GM12878 (cell line): ENCODE measurements at regions not wholly inside any gene's neighbourhood (a gene's known extent, or its start where the extent isn't known, plus 50 kb on each side); places are given as distances from the start of the nearest gene placed in this dataset.

Source experiments
- ATAC-seq: fragments of 200-7000 bp; cut with Tn5 transposase; 3 replicates; pipeline ENCODE4 v1.9.1; 2020; ENCODE audit warnings: mild to moderate bottlenecking, moderate library complexity
- BruUV-seq: library from RNA; stranded (reverse); fragments of 400-500 nt; replicated peaks from 2 replicates; lab custom pipeline; 2021; lab: Mats Ljungman, UMichigan
- CTCF ChIA-PET: fragments of 300-600 bp; sonication (Branson Sonifier 250); formaldehyde crosslinking; extraction: SDS; loops from one replicate; lab custom pipeline; 2021; ENCODE audit warnings: inconsistent platforms; lab: Yijun Ruan, JAX
- POLR2A ChIA-PET: fragments of 350-600 bp; formaldehyde crosslinking; extraction: SDS; loops from one replicate; lab custom pipeline; 2021; ENCODE audit warnings: inconsistent platforms; lab: Charles Lee
- RAD21 ChIA-PET: fragments of 300-600 bp; sonication (Branson Sonifier 250); formaldehyde crosslinking; loops from one replicate; lab custom pipeline; 2023; ENCODE audit warnings: antibody characterized with exemption; ENCODE audit not compliant: unreplicated experiment; lab: Charles Lee
- SMC1A ChIA-PET: fragments of 300-600 bp; sonication (Branson Sonifier 250); formaldehyde crosslinking; loops from one replicate; lab custom pipeline; 2023; ENCODE audit not compliant: unreplicated experiment, uncharacterized antibody; lab: Charles Lee
- DNase-seq: peaks from one replicate; pipeline ENCODE4 v3.0.0-alpha.2; 2011; ENCODE audit warnings: low read depth, low spot score
- FAIRE-seq: peaks from 3 replicates; lab custom pipeline; 2011; peaks lifted over from hg19 to GRCh38; lab: Jason Lieb, UNC
- H2AFZ ChIP-seq: 2 replicates; pipeline ENCODE4 v1.6.0; 2011; ENCODE audit warnings: low read depth, low read length, control low read depth; ENCODE audit not compliant: control insufficient read depth
- H3K27ac ChIP-seq: 2 replicates; pipeline ENCODE4 v1.5.1; 2011; ENCODE audit warnings: control low read depth; ENCODE audit not compliant: control insufficient read depth, insufficient read depth
- H3K27me3 ChIP-seq, 2 experiments: replicated peaks in 1 of 2; 2 replicates each; pipeline versions ENCODE4 v1.6.0 to v1.6.1; 2011; ENCODE audit warnings: low read length in 1 of 2; ENCODE audit not compliant: control insufficient read depth in 2 of 2, insufficient read depth in 2 of 2
- H3K36me3 ChIP-seq, 2 experiments: 2 replicates each; pipeline ENCODE4 v1.5.1; 2011; ENCODE audit warnings: low read length in 1 of 2; ENCODE audit not compliant: control insufficient read depth in 2 of 2, insufficient read depth in 2 of 2
- H3K4me1 ChIP-seq: 2 replicates; pipeline ENCODE4 v1.6.1; 2011; ENCODE audit warnings: mild to moderate bottlenecking, low read length, moderate library complexity, mixed read lengths; ENCODE audit not compliant: control insufficient read depth, insufficient read depth
- H3K4me2 ChIP-seq: 2 replicates; pipeline ENCODE4 v1.6.0; 2011; ENCODE audit warnings: control low read depth; ENCODE audit not compliant: control insufficient read depth, insufficient read depth
- H3K4me3 ChIP-seq: fragments of 200-600 bp; sonication (generic); 2 replicates; pipeline ENCODE4 v1.5.1; 2016
- H3K79me2 ChIP-seq: 2 replicates; pipeline ENCODE4 v1.6.0; 2011; ENCODE audit warnings: low read length; ENCODE audit not compliant: control insufficient read depth, insufficient read depth
- H3K9ac ChIP-seq: 2 replicates; pipeline ENCODE4 v1.8.0; 2011; ENCODE audit warnings: low read length, control low read depth, mixed read lengths; ENCODE audit not compliant: control insufficient read depth, insufficient read depth
- H3K9me3 ChIP-seq: replicated peaks from 3 replicates; pipeline ENCODE4 v1.5.1; 2011; ENCODE audit warnings: mild to moderate bottlenecking, low read length; ENCODE audit not compliant: control insufficient read depth, insufficient read depth
- H4K20me1 ChIP-seq: 2 replicates; pipeline ENCODE4 v1.6.0; 2011; ENCODE audit not compliant: control insufficient read depth, insufficient read depth
- FOXM1 ChIP-seq: IDR thresholded peaks from 2 replicates; pipeline ENCODE4 v1.6.1; 2012; ENCODE audit warnings: low read depth, mild to moderate bottlenecking, inconsistent platforms, low read length, moderate library complexity
- HDAC2 ChIP-seq: fragments of 200-600 bp; sonication (generic); IDR thresholded peaks from 2 replicates; pipeline ENCODE4 v1.6.1; 2017
- LARP7 ChIP-seq: fragments of 450-650 bp; IDR thresholded peaks from 2 replicates; pipeline ENCODE4 v1.6.1; 2017; ENCODE audit warnings: mild to moderate bottlenecking
- PAX5 ChIP-seq: IDR thresholded peaks from 2 replicates; pipeline ENCODE4 v1.6.1; 2011; ENCODE audit warnings: low read depth, low read length, borderline replicate concordance
- SIX5 ChIP-seq: IDR thresholded peaks from 2 replicates; pipeline ENCODE4 v1.6.1; 2011; ENCODE audit warnings: mild to moderate bottlenecking, low read depth, low read length, moderate library complexity; ENCODE audit not compliant: severe bottlenecking
- SMC3 ChIP-seq: IDR thresholded peaks from 2 replicates; pipeline ENCODE4 v1.6.1; 2011; ENCODE audit warnings: low read length, improper control_type of control experiment, borderline replicate concordance
- TBL1XR1 ChIP-seq: IDR thresholded peaks from 2 replicates; pipeline ENCODE4 v1.6.1; 2012; ENCODE audit warnings: low read depth, low read length, improper control_type of control experiment
- YY1 ChIP-seq: IDR thresholded peaks from 2 replicates; pipeline ENCODE4 v1.6.1; 2011; ENCODE audit warnings: low read depth, mild to moderate bottlenecking, low read length
- WGBS: methylation state at CpG from one replicate; pipeline ENCODE4 v1.1.6; 2016; ENCODE audit warnings: low lambda C conversion rate; ENCODE audit not compliant: insufficient replicate concordance, insufficient coverage; ENCODE audit errors: missing lambda C conversion rate; 5-methylcytosine and 5-hydroxymethylcytosine counted together
- in situ Hi-C: fragments of 300-500 bp; cut with MboI; formaldehyde crosslinking; loops from 9 replicates; pipeline ENCODE4 v1.14.3; 2018; ENCODE audit warnings: mixed read lengths
- intact Hi-C: fragments of 100-400 bp; cut with micrococcal nuclease; formaldehyde crosslinking; loops from one replicate; pipeline ENCODE4 v1.14.2; 2022; ENCODE audit not compliant: unreplicated experiment
- TF ChIP-seq, protein P1 (sequence below), 3 experiments: IDR thresholded peaks in 2 of 3; conservative IDR thresholded peaks in 1 of 3; 2 replicates each; pipeline ENCODE4 v1.5.1; 2011; ENCODE audit warnings: low read depth in 3 of 3, low read length in 3 of 3, mild to moderate bottlenecking in 3 of 3, control low read depth in 2 of 3, moderate library complexity in 2 of 3, inconsistent platforms in 1 of 3, mixed read lengths in 1 of 3; ENCODE audit not compliant: control insufficient read depth in 2 of 3, insufficient read depth in 1 of 3; ENCODE audit errors: extremely low read depth in 1 of 3
- TF ChIP-seq, protein P2 (sequence below): IDR thresholded peaks from 2 replicates; pipeline ENCODE4 v1.6.1; 2012; ENCODE audit warnings: mild to moderate bottlenecking, low read depth, low read length
- TF ChIP-seq, protein P3 (sequence below): fragments of 450-650 bp; IDR thresholded peaks from 2 replicates; pipeline ENCODE4 v1.6.1; 2014; ENCODE audit warnings: mild to moderate bottlenecking

DNA sequence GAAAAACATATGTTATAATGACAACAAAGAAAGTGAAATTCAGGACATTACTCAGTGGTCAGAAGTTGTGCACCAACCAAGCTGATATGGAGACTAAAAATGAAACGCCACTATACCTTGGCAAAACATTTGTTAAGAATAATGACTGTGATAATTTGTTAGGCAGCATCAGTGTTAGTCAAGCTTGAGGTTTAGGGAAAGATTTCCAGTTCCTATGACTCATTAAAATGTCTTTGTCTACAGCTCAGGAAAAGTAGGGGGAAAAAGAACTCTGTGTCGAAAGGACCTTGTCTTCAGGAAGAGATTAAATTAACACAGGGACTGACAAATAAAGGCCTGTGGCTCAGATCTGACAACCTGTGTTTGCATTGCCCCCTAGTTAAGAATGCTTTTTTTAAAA is 764.1 kb upstream of the SLITRK6 start:
- Histone ChIP-seq H3K4me1 (no peaks in the 10 kb centered on the region), H2AFZ (no peak overlapping the region), H3K79me2 (no peaks in the 10 kb centered on the region), H3K9ac (no peak overlapping the region), H3K27me3 (no peaks in the 10 kb centered on the region), H3K4me2 (no peak overlapping the region), H3K27ac (no peak overlapping the region), H4K20me1 (no peaks in the 10 kb centered on the region), H3K4me3 (no peak overlapping the region), H3K9me3 (no peaks in the 10 kb centered on the region), H3K36me3 (no peaks in the 10 kb centered on the region)
- 0% methylated on average over 2 of the region's 2 CpGs for WGBS
- CTCF ChIA-PET = no interaction called here
- POLR2A ChIA-PET = no interaction called here
- no TSS peak for BruUV-seq
- no peak for DNase-seq
- FAIRE-seq = no peak
- in situ Hi-C loops (no loop called here), intact Hi-C loops (no loop called here)
- TF ChIP-seq FOXM1 = no peak
- no peak for TF ChIP-seq LARP7
- TF ChIP-seq HDAC2 = no peak
- no peak for TF ChIP-seq PAX5
- TF ChIP-seq, protein P1, sequence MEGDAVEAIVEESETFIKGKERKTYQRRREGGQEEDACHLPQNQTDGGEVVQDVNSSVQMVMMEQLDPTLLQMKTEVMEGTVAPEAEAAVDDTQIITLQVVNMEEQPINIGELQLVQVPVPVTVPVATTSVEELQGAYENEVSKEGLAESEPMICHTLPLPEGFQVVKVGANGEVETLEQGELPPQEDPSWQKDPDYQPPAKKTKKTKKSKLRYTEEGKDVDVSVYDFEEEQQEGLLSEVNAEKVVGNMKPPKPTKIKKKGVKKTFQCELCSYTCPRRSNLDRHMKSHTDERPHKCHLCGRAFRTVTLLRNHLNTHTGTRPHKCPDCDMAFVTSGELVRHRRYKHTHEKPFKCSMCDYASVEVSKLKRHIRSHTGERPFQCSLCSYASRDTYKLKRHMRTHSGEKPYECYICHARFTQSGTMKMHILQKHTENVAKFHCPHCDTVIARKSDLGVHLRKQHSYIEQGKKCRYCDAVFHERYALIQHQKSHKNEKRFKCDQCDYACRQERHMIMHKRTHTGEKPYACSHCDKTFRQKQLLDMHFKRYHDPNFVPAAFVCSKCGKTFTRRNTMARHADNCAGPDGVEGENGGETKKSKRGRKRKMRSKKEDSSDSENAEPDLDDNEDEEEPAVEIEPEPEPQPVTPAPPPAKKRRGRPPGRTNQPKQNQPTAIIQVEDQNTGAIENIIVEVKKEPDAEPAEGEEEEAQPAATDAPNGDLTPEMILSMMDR (IDR thresholded peaks at IDR 0.05 in 2 of 3, conservative IDR thresholded peaks at IDR 0.05 in 1 of 3; ENCODE audit: control insufficient read depth in 2 of 3, extremely low read depth in 1 of 3, insufficient read depth in 1 of 3, low read depth in 3 of 3, low read length in 3 of 3) = no peak
- no peak for TF ChIP-seq TBL1XR1
- TF ChIP-seq SMC3 = no peak
- TF ChIP-seq, protein P2, sequence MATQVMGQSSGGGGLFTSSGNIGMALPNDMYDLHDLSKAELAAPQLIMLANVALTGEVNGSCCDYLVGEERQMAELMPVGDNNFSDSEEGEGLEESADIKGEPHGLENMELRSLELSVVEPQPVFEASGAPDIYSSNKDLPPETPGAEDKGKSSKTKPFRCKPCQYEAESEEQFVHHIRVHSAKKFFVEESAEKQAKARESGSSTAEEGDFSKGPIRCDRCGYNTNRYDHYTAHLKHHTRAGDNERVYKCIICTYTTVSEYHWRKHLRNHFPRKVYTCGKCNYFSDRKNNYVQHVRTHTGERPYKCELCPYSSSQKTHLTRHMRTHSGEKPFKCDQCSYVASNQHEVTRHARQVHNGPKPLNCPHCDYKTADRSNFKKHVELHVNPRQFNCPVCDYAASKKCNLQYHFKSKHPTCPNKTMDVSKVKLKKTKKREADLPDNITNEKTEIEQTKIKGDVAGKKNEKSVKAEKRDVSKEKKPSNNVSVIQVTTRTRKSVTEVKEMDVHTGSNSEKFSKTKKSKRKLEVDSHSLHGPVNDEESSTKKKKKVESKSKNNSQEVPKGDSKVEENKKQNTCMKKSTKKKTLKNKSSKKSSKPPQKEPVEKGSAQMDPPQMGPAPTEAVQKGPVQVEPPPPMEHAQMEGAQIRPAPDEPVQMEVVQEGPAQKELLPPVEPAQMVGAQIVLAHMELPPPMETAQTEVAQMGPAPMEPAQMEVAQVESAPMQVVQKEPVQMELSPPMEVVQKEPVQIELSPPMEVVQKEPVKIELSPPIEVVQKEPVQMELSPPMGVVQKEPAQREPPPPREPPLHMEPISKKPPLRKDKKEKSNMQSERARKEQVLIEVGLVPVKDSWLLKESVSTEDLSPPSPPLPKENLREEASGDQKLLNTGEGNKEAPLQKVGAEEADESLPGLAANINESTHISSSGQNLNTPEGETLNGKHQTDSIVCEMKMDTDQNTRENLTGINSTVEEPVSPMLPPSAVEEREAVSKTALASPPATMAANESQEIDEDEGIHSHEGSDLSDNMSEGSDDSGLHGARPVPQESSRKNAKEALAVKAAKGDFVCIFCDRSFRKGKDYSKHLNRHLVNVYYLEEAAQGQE = no peak
- TF ChIP-seq, protein P3, sequence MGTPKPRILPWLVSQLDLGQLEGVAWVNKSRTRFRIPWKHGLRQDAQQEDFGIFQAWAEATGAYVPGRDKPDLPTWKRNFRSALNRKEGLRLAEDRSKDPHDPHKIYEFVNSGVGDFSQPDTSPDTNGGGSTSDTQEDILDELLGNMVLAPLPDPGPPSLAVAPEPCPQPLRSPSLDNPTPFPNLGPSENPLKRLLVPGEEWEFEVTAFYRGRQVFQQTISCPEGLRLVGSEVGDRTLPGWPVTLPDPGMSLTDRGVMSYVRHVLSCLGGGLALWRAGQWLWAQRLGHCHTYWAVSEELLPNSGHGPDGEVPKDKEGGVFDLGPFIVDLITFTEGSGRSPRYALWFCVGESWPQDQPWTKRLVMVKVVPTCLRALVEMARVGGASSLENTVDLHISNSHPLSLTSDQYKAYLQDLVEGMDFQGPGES = no peak
- no peak for TF ChIP-seq YY1
- no peak for TF ChIP-seq SIX5
- RAD21 ChIA-PET = no interaction called here
- ATAC-seq = no peak
- SMC1A ChIA-PET = interaction anchor here (1.2 kb wide), 1 partner anchor 10 kb away, joined by 4 read pairs; no protein-coding TSS in a partner anchor
